ENCODE measurements at regions not wholly inside any gene's neighbourhood (a gene's known extent, or its start where the extent isn't known, plus 50 kb on each side); places are given as distances from the start of the nearest gene placed in this dataset.

- no peak for TF ChIP-seq CTCF (IDR thresholded peaks at IDR 0.05)
- no peak for TF ChIP-seq POLR2A (IDR thresholded peaks at IDR 0.05)
- TF ChIP-seq EP300 (IDR thresholded peaks at IDR 0.05) = no peak
These were observed 465.1 kb upstream of the SLIT2 start for GRCh38 chr4:19786616-19787015.
